Body of pancreas (tissue), 4 donors: ENCODE measurements at regions not wholly inside any gene's neighbourhood (a gene's known extent, or its start where the extent isn't known, plus 50 kb on each side); places are given as distances from the start of the nearest gene placed in this dataset.

Experiments used
- ATAC-seq: fragments of 150-250 bp; one replicate; pipeline ENCODE4 v1.9.1; 2016
- DNase-seq, 4 donors: peaks; one replicate each; pipeline ENCODE4 v3.0.0-alpha.2; 2019
- H3K27ac ChIP-seq, 4 donors: fragments of 200-600 bp; sonication (generic); 1 replicate in 3 of 4; 2 replicates in 1 of 4; pipeline versions ENCODE4 v1.5.1 to v1.6.1; 2016 to 2019; ENCODE audit warnings: mild to moderate bottlenecking in 1 of 4, mixed read lengths in 1 of 4, moderate library complexity in 1 of 4
- H3K27me3 ChIP-seq, 2 donors: fragments of 200-600 bp; sonication (generic); one replicate each; pipeline ENCODE4 v1.6.0; 2016; ENCODE audit warnings: mild to moderate bottlenecking in 1 of 2
- H3K36me3 ChIP-seq, 2 donors: fragments of 200-600 bp; sonication (generic); replicated peaks in 1 of 2; 2 replicates each; pipeline ENCODE4 v1.5.1; 2016; ENCODE audit warnings: low read depth in 2 of 2; ENCODE audit not compliant: insufficient read depth in 1 of 2
- H3K4me1 ChIP-seq: fragments of 200-600 bp; sonication (generic); one replicate; pipeline ENCODE4 v1.6.0; 2016
- H3K4me3 ChIP-seq, 2 donors: fragments of 200-600 bp; sonication (generic); 1 replicate in 1 of 2; 2 replicates in 1 of 2; pipeline ENCODE4 v1.5.1; 2016 to 2019
- H3K9me3 ChIP-seq, 3 donors: fragments of 200-600 bp; sonication (generic); 1 replicate in 2 of 3; 2 replicates in 1 of 3; pipeline ENCODE4 v1.5.1; 2016
- CTCF ChIP-seq, 7 experiments: fragments of 450-650 bp in 4 of 7; fragments of 200-600 bp in 3 of 7; sonication (generic) in 3 of 7; IDR thresholded peaks; one replicate each; pipeline ENCODE4 v1.5.1; 2016 to 2019; ENCODE audit warnings: antibody characterized with exemption in 7 of 7
- POLR2A ChIP-seq, 3 donors: fragments of 450-650 bp; IDR thresholded peaks; one replicate each; pipeline ENCODE4 v1.6.1; 2016; ENCODE audit warnings: antibody characterized with exemption in 3 of 3, mild to moderate bottlenecking in 2 of 3
- WGBS, 2 donors: methylation state at CpG; one replicate each; pipeline ENCODE4 v1.1.5; 2017; 5-methylcytosine and 5-hydroxymethylcytosine counted together
- intact Hi-C: fragments of 100-400 bp; cut with DNase I; formaldehyde crosslinking; loops from one replicate; pipeline ENCODE4 v1.15.1; 2023

DNA sequence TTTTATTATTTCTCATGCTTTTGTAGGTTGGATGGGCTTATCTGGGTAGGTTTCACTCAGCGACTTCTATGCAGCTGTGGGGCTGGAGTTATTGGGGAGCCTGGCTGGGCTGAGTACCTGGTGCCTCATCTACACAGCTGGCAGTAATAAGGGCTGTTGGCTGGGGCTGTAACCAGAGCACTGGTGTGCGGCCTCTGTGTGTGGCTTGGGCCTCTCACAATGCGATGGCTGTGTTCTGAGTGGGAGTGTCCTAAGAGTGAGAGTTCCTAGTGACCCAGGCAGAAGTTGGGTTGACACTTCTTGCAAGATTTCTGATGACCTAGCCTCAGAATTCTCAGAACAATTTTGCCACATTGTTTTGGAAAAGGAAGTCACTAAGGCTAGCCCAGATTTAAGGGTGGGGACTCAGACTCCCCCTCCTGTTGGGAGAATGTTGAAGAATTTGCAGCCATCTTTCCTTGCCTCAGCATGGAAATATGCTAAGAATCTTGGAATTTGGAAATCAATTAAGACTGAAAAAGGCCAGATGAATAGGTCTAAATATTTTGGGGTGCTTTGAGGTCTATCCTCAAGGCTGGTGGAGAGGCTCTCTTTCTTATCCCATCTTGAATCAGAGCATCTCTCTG, 158.8 kb downstream of the SCP2D1 start:
- H3K4me3 ChIP-seq = no peak overlapping the region
- H3K36me3 ChIP-seq = no peaks in the 10 kb centered on the region
- H3K27ac ChIP-seq = no peak overlapping the region
- no peaks in the 10 kb centered on the region for H3K4me1 ChIP-seq
- no peaks in the 10 kb centered on the region for H3K9me3 ChIP-seq
- TF ChIP-seq CTCF (IDR thresholded peaks at IDR 0.05) (no peak), POLR2A (IDR thresholded peaks at IDR 0.05) (no peak)
- ATAC-seq = no peak
- no peaks in the 10 kb centered on the region for H3K27me3 ChIP-seq
- 96 to 100% methylated on average over 1 to 3 of the region's 3 CpGs for WGBS, 2 donors
- intact Hi-C loops = no loop called here
- no peak for DNase-seq

GRCh38 chr20:18973529-18974173, 160.1 kb downstream of the SCP2D1 start:
- no peak overlapping the region for H3K27ac ChIP-seq
- WGBS, 2 donors = 58 to 60% methylated on average over 7 of the region's 7 CpGs

GRCh38 chr20:18974660-18975059, 161.1 kb downstream of the SCP2D1 start:
- 63 to 69% methylated on average over 1 of the region's 1 CpG for WGBS, 2 donors

More at GRCh38 chr20:18973529-18974173, 160.1 kb downstream of the SCP2D1 start:
- peak; percentile 19 to 63 (median 43) for DNase-seq
- intact Hi-C loops = no loop called here
- Histone ChIP-seq H3K4me1 (no peaks in the 10 kb centered on the region), H3K9me3 (no peaks in the 10 kb centered on the region), H3K4me3 (no peak overlapping the region), H3K27me3 (no peaks in the 10 kb centered on the region), H3K36me3 (no peaks in the 10 kb centered on the region)
- TF ChIP-seq POLR2A (IDR thresholded peaks at IDR 0.05) = no peak
- TF ChIP-seq CTCF (IDR thresholded peaks at IDR 0.05) = no peak
- peak; percentile 68 for ATAC-seq

DNA sequence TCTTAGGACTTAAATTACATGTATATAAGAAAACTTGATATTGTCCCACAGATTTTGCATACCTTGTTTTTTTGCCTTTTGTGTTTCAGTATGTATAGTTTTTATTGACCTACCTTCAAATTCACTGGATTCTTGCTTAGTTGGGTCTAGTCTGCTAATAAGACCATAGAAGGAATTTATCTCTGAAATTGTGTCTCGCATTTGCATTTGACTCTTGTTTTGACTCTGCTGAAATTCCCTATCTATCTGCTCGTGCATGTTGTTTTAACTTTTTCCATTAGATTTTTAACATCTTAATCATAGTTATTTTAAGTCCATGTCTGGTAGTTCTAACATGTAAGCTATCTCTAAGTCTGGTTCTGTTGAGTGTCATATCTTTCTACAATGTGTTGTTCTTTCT, 163.9 kb downstream of the SCP2D1 start:
- Histone ChIP-seq H3K4me1 (no peaks in the 10 kb centered on the region), H3K36me3 (no peaks in the 10 kb centered on the region), H3K27me3 (no peaks in the 10 kb centered on the region), H3K27ac (no peak overlapping the region), H3K9me3 (no peaks in the 10 kb centered on the region), H3K4me3 (no peak overlapping the region)
- intact Hi-C loops = no loop called here
- TF ChIP-seq POLR2A (IDR thresholded peaks at IDR 0.05) = no peak
- no peak for TF ChIP-seq CTCF (IDR thresholded peaks at IDR 0.05)
- ATAC-seq (no peak), DNase-seq (no peak)
- WGBS, 2 donors = 63 to 67% methylated on average over 2 of the region's 2 CpGs

More at GRCh38 chr20:18974660-18975059, 161.1 kb downstream of the SCP2D1 start:
- H3K9me3 ChIP-seq = no peaks in the 10 kb centered on the region
- ATAC-seq = no peak
- no peaks in the 10 kb centered on the region for H3K36me3 ChIP-seq
- no peak for DNase-seq
- intact Hi-C loops = no loop called here
- no peaks in the 10 kb centered on the region for H3K4me1 ChIP-seq
- TF ChIP-seq CTCF (IDR thresholded peaks at IDR 0.05) (no peak), POLR2A (IDR thresholded peaks at IDR 0.05) (no peak)
- no peak overlapping the region for H3K4me3 ChIP-seq
- H3K27me3 ChIP-seq = no peaks in the 10 kb centered on the region
- no peak overlapping the region for H3K27ac ChIP-seq

GRCh38 chr20:18978311-18978710, 164.7 kb downstream of the SCP2D1 start:
- DNase-seq (no peak), ATAC-seq (no peak)
- Histone ChIP-seq H3K36me3 (no peaks in the 10 kb centered on the region), H3K4me1 (no peaks in the 10 kb centered on the region), H3K9me3 (no peaks in the 10 kb centered on the region), H3K27me3 (no peaks in the 10 kb centered on the region), H3K4me3 (no peak overlapping the region), H3K27ac (no peak overlapping the region)
- intact Hi-C loops = no loop called here
- TF ChIP-seq POLR2A (IDR thresholded peaks at IDR 0.05) (no peak), CTCF (IDR thresholded peaks at IDR 0.05) (no peak)
- 54 to 83% methylated on average over 2 of the region's 2 CpGs for WGBS, 2 donors
